PC-3 (cell line): ENCODE measurements at regions not wholly inside any gene's neighbourhood (a gene's known extent, or its start where the extent isn't known, plus 50 kb on each side); places are given as distances from the start of the nearest gene placed in this dataset.

Source experiments
- CTCF ChIP-seq: fragments of 300-600 bp; sonication (generic); conservative IDR thresholded peaks from 2 replicates; pipeline ENCODE4 v1.5.1; 2017; ENCODE audit warnings: antibody characterized with exemption, low read depth, mild to moderate bottlenecking, low read length
- EZH2 ChIP-seq: fragments of 300-600 bp; sonication (generic); IDR thresholded peaks from one replicate; pipeline ENCODE4 v1.6.1; 2017; ENCODE audit warnings: antibody characterized with exemption, mild to moderate bottlenecking, low read length; ENCODE audit not compliant: unreplicated experiment
- EZH2phosphoT487 ChIP-seq: fragments of 300-600 bp; sonication (generic); IDR thresholded peaks from 2 replicates; pipeline ENCODE4 v1.6.1; 2018; ENCODE audit warnings: mild to moderate bottlenecking, antibody characterized with exemption, low read length, borderline replicate concordance

GRCh38 chr3:148002705-148003205, 593.6 kb downstream of the ZIC1 start:
- no peak for TF ChIP-seq CTCF
- TF ChIP-seq EZH2: no peak
- TF ChIP-seq EZH2phosphoT487: no peak
